ENCODE measurements at regions not wholly inside any gene's neighbourhood (a gene's known extent, or its start where the extent isn't known, plus 50 kb on each side); places are given as distances from the start of the nearest gene placed in this dataset.

DNA sequence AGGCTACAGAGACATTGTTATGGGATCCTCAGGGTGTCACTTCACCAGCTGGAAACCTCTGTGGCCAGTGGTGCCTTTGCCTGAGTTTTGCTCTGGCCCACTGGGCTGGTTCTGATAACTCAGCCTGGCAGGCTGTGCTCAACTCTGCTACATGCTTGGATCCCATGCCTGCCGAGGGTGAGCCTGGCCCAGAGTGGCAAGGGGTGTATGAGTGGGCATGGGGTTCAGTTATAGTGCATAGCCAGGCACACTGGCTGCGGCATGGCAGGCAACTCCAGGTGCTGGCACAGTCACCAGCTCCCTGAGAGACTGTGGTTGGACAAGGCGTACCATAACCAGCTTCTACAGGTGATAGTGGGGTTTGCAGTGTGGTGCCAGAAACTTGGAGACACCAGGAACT is 107.0 kb upstream of the PCDH15 start:
- ChIA-PET CTCF (no interaction called here), POLR2A (no interaction called here)

GRCh38 chr10:54906940-54907339 is 105.9 kb upstream of the PCDH15 start:
- ChIA-PET CTCF (no interaction called here), POLR2A (no interaction called here)

GRCh38 chr10:54905578-54906192 is 104.7 kb upstream of the PCDH15 start:
- POLR2A ChIA-PET: no interaction called here
- CTCF ChIA-PET: no interaction called here

DNA sequence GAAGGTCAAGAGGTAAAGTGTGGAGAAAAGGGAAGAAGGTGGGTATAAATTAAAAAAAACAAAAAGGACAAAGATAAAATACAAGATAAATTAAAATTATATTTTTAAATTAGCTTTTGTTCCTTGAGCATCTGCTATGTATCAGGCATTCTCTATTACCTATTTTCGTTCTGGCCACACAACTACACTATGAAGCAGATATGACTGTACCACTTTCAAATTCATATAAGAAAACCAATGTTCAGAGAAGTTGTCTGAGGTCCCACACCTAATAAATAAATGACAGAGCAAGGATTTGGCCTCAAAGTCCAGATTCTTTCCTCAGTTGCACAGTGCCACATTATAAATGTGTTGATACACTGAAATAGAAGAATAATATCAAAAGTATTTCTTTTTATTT is 103.8 kb upstream of the PCDH15 start:
- CTCF ChIA-PET: no interaction called here
- POLR2A ChIA-PET: no interaction called here

GRCh38 chr10:54903745-54904144 is 102.7 kb upstream of the PCDH15 start:
- CTCF ChIA-PET: no interaction called here
- POLR2A ChIA-PET: no interaction called here

- POLR2A ChIA-PET: no interaction called here
- CTCF ChIA-PET: no interaction called here
These were observed 99.6 kb upstream of the PCDH15 start for GRCh38 chr10:54900584-54900983.

GRCh38 chr10:54880996-54881395 is 80.0 kb upstream of the PCDH15 start:
- CTCF ChIA-PET: no interaction called here

DNA sequence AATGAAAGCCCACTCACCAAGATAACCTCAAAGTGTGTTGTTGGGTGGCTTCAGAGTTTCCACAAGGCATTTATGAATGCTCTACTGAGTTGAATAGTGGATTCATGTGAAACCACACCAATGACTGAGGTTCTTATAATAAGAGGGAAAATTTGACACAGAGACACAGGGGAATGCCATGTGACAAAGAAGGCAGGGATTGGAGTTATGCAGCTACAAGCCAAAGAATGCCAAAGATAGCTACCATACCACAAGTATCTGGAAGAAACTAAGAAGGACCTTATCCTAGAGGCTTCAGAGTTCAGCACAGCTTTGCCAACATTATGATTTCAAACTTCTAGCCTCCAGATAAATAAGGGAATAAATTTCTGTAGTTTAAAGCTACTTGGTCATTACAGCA is 68.0 kb upstream of the PCDH15 start:
- CTCF ChIA-PET: no interaction called here
- POLR2A ChIA-PET: no interaction called here

More at GRCh38 chr10:54880996-54881395, 80.0 kb upstream of the PCDH15 start:
- POLR2A ChIA-PET: no interaction called here

DNA sequence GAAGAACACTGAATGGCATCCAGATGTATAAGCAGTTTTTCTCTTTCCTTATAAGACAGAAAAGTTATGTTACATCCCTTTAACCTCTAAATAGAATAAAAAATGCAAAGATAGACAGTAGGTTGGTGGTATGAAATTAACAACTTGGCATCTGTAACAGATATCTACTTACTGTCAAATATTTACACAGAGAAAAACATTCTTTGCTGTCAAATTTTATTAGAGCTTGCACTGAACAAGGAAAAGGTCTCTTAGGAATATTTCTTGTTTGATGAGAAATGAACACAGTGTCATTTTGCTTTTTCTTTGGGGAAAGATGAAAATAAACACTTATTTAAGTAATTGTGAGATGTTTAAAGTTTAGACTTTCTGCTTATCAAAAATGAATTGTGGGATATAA is 65.6 kb upstream of the PCDH15 start:
- ChIA-PET CTCF (no interaction called here), POLR2A (no interaction called here)

- ChIA-PET POLR2A (no interaction called here), CTCF (no interaction called here)
These were observed 53.8 kb upstream of the PCDH15 start for GRCh38 chr10:54854843-54855242.

GRCh38 chr10:54854389-54854788 is 53.4 kb upstream of the PCDH15 start:
- ChIA-PET CTCF (no interaction called here), POLR2A (no interaction called here)

DNA sequence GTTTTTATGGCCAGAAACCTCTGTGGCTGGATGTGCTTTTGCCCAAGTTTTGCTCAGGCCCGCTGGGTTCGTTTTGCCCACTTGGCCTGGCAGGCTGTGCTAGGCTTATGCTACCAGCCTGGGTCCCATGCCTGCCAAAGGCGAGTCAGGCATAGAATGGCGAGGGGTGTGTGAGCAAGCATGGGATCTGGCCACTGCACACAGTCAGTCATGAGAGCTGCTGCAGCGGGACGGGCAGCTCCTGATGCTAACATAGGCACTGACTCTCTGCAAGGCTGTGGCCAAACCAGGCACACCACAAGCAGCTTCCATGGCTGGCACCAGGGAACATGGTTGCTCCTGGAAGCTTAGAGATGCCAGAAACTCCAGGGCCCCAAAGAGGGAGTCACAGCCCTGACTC is 52.9 kb upstream of the PCDH15 start:
- POLR2A ChIA-PET: no interaction called here
- CTCF ChIA-PET: no interaction called here

All from activated CD8-positive, alpha-beta memory T cell treated with anti-CD3 and anti-CD28 coated beads for 36 hours (primary cell).